MCF 10A (cell line): ENCODE measurements at regions not wholly inside any gene's neighbourhood (a gene's known extent, or its start where the extent isn't known, plus 50 kb on each side); places are given as distances from the start of the nearest gene placed in this dataset.

ENCODE experiments used
- BruUV-seq: library from RNA; stranded (reverse); fragments of 400-500 nt; replicated peaks from 2 replicates; lab custom pipeline; 2021; lab: Mats Ljungman, UMichigan
- CTCF ChIA-PET: fragments of 300-600 bp; sonication (Branson Sonifier 250); formaldehyde crosslinking; extraction: SDS; loops from one replicate; lab custom pipeline; 2021; ENCODE audit warnings: antibody characterized with exemption, inconsistent platforms; lab: Yijun Ruan, JAX
- POLR2A ChIA-PET: fragments of 300-600, 350-650 bp; sonication (Branson Sonifier 250); formaldehyde crosslinking; extraction: SDS; loops from one replicate; lab custom pipeline; 2020; ENCODE audit warnings: antibody characterized with exemption, inconsistent platforms; lab: Yijun Ruan, JAX
- DNase-seq: peaks from one replicate; pipeline ENCODE4 v3.0.0-alpha.2; 2018; ENCODE audit not compliant: unreplicated experiment
- H3K27ac Mint-ChIP-seq: one replicate; pipeline ENCODE4 v1.8.0; 2022; ENCODE audit warnings: mild to moderate bottlenecking, low read depth, mixed read lengths; ENCODE audit not compliant: unreplicated experiment
- H3K27me3 Mint-ChIP-seq: one replicate; pipeline ENCODE4 v1.8.0; 2022; ENCODE audit warnings: mixed read lengths; ENCODE audit not compliant: insufficient read depth, unreplicated experiment
- H3K36me3 Mint-ChIP-seq: one replicate; pipeline ENCODE4 v1.8.0; 2022; ENCODE audit warnings: mild to moderate bottlenecking, moderate library complexity, mixed read lengths; ENCODE audit not compliant: insufficient read depth, unreplicated experiment
- H3K4me1 Mint-ChIP-seq: one replicate; pipeline ENCODE4 v1.8.0; 2022; ENCODE audit warnings: mixed read lengths; ENCODE audit not compliant: insufficient read depth, unreplicated experiment
- H3K4me3 Mint-ChIP-seq: one replicate; pipeline ENCODE4 v1.8.0; 2022; ENCODE audit warnings: mild to moderate bottlenecking, moderate library complexity, mixed read lengths; ENCODE audit not compliant: unreplicated experiment
- H3K9me3 Mint-ChIP-seq: one replicate; pipeline ENCODE4 v1.8.0; 2022; ENCODE audit warnings: mixed read lengths; ENCODE audit not compliant: unreplicated experiment
- intact Hi-C: fragments of 100-400 bp; cut with micrococcal nuclease; formaldehyde crosslinking; loops from 2 replicates; pipeline ENCODE4 v1.14.1; 2022
- TF ChIP-seq, protein P1 (sequence below): fragments of 200-600 bp; IDR thresholded peaks from one replicate; pipeline ENCODE4 v1.8.0; 2022; ENCODE audit warnings: antibody characterized with exemption, mild to moderate bottlenecking; ENCODE audit not compliant: unreplicated experiment

- Mint-ChIP-seq H3K4me1 (no peaks in the 10 kb centered on the region), H3K4me3 (no peak overlapping the region), H3K27me3 (no peaks in the 10 kb centered on the region), H3K27ac (no peak overlapping the region), H3K9me3 (peaks cover 57% of the 10 kb centered on the region), H3K36me3 (no peaks in the 10 kb centered on the region)
- no peak for DNase-seq
- BruUV-seq: no TSS peak
- intact Hi-C loops: no loop called here
- POLR2A ChIA-PET: no interaction called here
- CTCF ChIA-PET: interaction anchor here (0.5 kb wide), 1 partner anchor 1083 kb away, joined by 3 read pairs; no protein-coding TSS in a partner anchor
- TF ChIP-seq, protein P1, sequence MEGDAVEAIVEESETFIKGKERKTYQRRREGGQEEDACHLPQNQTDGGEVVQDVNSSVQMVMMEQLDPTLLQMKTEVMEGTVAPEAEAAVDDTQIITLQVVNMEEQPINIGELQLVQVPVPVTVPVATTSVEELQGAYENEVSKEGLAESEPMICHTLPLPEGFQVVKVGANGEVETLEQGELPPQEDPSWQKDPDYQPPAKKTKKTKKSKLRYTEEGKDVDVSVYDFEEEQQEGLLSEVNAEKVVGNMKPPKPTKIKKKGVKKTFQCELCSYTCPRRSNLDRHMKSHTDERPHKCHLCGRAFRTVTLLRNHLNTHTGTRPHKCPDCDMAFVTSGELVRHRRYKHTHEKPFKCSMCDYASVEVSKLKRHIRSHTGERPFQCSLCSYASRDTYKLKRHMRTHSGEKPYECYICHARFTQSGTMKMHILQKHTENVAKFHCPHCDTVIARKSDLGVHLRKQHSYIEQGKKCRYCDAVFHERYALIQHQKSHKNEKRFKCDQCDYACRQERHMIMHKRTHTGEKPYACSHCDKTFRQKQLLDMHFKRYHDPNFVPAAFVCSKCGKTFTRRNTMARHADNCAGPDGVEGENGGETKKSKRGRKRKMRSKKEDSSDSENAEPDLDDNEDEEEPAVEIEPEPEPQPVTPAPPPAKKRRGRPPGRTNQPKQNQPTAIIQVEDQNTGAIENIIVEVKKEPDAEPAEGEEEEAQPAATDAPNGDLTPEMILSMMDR: no peak
Observed at GRCh38 chr22:48278620-48279460, 1516.4 kb downstream of the TBC1D22A start.

DNA sequence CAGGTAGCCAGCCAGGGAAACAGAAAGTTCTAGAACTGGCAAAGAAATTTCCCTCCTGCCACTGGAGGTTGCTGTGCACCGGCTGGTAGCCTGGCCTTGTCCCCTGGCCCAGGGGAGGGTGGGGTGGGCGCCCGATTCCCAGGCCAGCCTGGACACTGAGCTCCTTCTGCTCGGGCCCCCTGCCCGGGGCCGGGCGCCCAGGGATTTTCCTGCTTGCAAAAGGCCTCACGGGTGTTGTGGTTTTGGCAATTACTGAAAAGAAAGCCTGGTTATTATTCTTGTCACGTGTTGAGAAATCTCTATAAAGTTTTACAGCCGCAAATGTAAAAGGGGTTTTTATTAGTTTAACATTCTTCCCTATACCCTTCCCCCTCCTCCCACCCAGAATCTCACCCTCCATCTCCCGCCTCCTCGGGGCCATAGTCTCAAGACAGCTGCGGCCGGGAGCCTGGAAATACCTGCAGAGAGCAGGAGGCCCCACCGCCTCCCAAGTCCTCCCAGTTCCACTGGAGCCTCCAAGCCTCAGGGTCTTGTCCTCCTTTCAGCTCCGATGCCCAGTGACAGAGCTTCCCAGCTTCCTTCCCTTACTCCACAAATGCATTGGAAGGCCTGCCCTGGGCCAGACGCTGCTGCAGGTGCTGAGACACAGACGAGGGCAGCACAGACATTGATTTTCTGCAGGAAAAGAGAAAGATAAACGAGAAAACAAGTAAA lies 1515.6 kb downstream of the TBC1D22A start:
- CTCF ChIA-PET: interaction anchor here (0.5 kb wide), 1 partner anchor 1082 kb away, joined by 3 read pairs; no protein-coding TSS in a partner anchor
- no TSS peak for BruUV-seq
- no peak for DNase-seq
- Mint-ChIP-seq H3K27me3 (no peaks in the 10 kb centered on the region), H3K9me3 (peaks cover 54% of the 10 kb centered on the region), H3K36me3 (no peaks in the 10 kb centered on the region), H3K27ac (no peak overlapping the region), H3K4me1 (no peaks in the 10 kb centered on the region), H3K4me3 (no peak overlapping the region)
- intact Hi-C loops: no loop called here
- TF ChIP-seq, protein P1: no peak
- POLR2A ChIA-PET: no interaction called here

DNA sequence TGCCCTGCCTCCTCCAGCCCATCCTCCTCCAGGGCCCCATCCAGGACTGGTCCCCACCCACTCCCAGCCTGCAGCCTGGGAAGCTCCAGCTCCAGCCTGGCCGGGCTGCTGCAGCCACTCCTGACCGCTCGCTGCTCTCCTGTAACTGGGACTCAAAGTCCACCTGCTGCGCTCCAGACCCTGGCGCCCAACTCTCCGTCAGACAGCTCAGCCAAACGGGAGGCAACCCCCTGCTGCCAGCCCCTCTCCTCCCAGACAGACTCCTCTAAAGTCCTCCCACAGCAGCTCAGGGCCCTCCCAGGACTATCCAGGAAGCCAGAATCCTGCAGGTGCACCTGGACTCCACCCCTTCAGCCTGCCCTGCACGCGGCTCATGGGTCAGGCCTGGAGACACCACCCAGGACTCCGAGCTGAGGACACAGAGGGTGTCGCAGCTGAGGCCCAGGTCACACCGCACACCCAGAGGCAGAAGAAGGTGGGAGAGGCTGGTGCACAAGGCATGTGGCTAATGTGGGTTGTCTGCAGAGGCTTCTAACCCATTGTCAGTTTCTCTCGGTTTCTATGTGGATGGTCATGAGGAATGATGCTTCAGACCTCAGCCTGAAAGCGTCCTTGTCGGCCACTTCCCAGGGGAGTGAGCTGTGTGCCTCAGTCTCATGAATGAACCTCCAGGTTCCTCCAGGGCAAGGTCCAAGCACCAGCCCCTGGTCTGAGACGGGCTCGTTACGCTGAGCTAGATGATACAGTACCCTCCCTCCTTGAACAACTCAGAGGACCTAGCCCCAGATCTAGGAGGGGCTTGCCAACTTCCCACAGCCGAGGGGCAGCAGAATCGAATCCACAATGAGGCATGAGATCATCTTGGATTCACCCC lies 1514.8 kb downstream of the TBC1D22A start:
- Mint-ChIP-seq H3K36me3 (no peaks in the 10 kb centered on the region), H3K9me3 (peaks cover 51% of the 10 kb centered on the region), H3K4me3 (no peak overlapping the region), H3K4me1 (no peaks in the 10 kb centered on the region), H3K27me3 (no peaks in the 10 kb centered on the region), H3K27ac (no peak overlapping the region)
- ChIA-PET CTCF (no interaction called here), POLR2A (no interaction called here)
- intact Hi-C loops: no loop called here
- no TSS peak for BruUV-seq
- TF ChIP-seq, protein P1: no peak
- no peak for DNase-seq
